Fibroblast of lung (primary cell): ENCODE measurements at regions not wholly inside any gene's neighbourhood (a gene's known extent, or its start where the extent isn't known, plus 50 kb on each side); places are given as distances from the start of the nearest gene placed in this dataset.

Experiments
- EZH2 ChIP-seq: IDR thresholded peaks from 2 replicates; pipeline ENCODE4 v1.5.1; 2012; ENCODE audit warnings: low read length, control low read depth, mild to moderate bottlenecking; ENCODE audit errors: missing control alignments
- TF ChIP-seq, protein P1 (sequence below), 2 donors: IDR thresholded peaks in 1 of 2; conservative IDR thresholded peaks in 1 of 2; 1 replicate in 1 of 2; 2 replicates in 1 of 2; pipeline ENCODE4 v1.5.1; 2011 to 2012; ENCODE audit warnings: low read length in 2 of 2, control low read depth in 1 of 2, inconsistent platforms in 1 of 2, low read depth in 1 of 2, mild to moderate bottlenecking in 1 of 2

GRCh38 chr2:58908501-58909154 lies 667.5 kb upstream of the FANCL start:
- TF ChIP-seq EZH2 = no peak
- TF ChIP-seq, protein P1, sequence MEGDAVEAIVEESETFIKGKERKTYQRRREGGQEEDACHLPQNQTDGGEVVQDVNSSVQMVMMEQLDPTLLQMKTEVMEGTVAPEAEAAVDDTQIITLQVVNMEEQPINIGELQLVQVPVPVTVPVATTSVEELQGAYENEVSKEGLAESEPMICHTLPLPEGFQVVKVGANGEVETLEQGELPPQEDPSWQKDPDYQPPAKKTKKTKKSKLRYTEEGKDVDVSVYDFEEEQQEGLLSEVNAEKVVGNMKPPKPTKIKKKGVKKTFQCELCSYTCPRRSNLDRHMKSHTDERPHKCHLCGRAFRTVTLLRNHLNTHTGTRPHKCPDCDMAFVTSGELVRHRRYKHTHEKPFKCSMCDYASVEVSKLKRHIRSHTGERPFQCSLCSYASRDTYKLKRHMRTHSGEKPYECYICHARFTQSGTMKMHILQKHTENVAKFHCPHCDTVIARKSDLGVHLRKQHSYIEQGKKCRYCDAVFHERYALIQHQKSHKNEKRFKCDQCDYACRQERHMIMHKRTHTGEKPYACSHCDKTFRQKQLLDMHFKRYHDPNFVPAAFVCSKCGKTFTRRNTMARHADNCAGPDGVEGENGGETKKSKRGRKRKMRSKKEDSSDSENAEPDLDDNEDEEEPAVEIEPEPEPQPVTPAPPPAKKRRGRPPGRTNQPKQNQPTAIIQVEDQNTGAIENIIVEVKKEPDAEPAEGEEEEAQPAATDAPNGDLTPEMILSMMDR (conservative IDR thresholded peaks at IDR 0.05 in 1 of 2, IDR thresholded peaks at IDR 0.05 in 1 of 2; ENCODE audit: low read depth in 1 of 2, low read length in 2 of 2) = no peak
